Aorta (tissue), 5 donors: ENCODE measurements at regions not wholly inside any gene's neighbourhood (a gene's known extent, or its start where the extent isn't known, plus 50 kb on each side); places are given as distances from the start of the nearest gene placed in this dataset.

Experiments
- ATAC-seq: fragments of 200-7000 bp; cut with Tn5 transposase; one replicate; pipeline ENCODE4 v1.9.1; 2022; ENCODE audit warnings: moderate library complexity; ENCODE audit not compliant: low FRiP score
- DNase-seq, 2 donors: peaks; one replicate each; pipeline ENCODE4 v3.0.0-alpha.2; 2020
- H3K27ac ChIP-seq, 2 donors: one replicate each; pipeline ENCODE4 v1.5.1; 2013; ENCODE audit warnings: low read length in 2 of 2, mild to moderate bottlenecking in 2 of 2, moderate library complexity in 2 of 2, control low read depth in 1 of 2, inconsistent platforms in 1 of 2, low read depth in 1 of 2
- H3K27me3 ChIP-seq, 2 donors: one replicate each; pipeline ENCODE4 v1.6.1; 2013; ENCODE audit warnings: control low read depth in 1 of 2, low read length in 1 of 2, mild to moderate bottlenecking in 1 of 2, moderate library complexity in 1 of 2; ENCODE audit not compliant: insufficient read depth in 2 of 2, control insufficient read depth in 1 of 2
- H3K36me3 ChIP-seq, 2 donors: one replicate each; pipeline ENCODE4 v1.6.1; 2013; ENCODE audit warnings: control low read depth in 1 of 2, low read length in 1 of 2, mild to moderate bottlenecking in 1 of 2; ENCODE audit not compliant: insufficient read depth in 2 of 2, control insufficient read depth in 1 of 2
- H3K4me1 ChIP-seq, 2 donors: one replicate each; pipeline ENCODE4 v1.6.1; 2013; ENCODE audit warnings: low read length in 2 of 2, control low read depth in 1 of 2, mild to moderate bottlenecking in 1 of 2, moderate library complexity in 1 of 2; ENCODE audit not compliant: insufficient read depth in 2 of 2, control insufficient read depth in 1 of 2
- H3K4me3 ChIP-seq, 2 donors: one replicate each; pipeline ENCODE4 v1.5.1; 2013; ENCODE audit warnings: low read length in 2 of 2, control low read depth in 1 of 2, mild to moderate bottlenecking in 1 of 2
- H3K9me3 ChIP-seq: one replicate; pipeline ENCODE4 v1.6.1; 2013; ENCODE audit warnings: mild to moderate bottlenecking, low read length; ENCODE audit not compliant: control insufficient read depth
- WGBS, 2 donors: extraction: QIAGEN DNeasy Blood & Tissue Kit; methylation state at CpG; one replicate each; pipeline ENCODE4 v1.1.7; 2013; 5-methylcytosine and 5-hydroxymethylcytosine counted together
- intact Hi-C, 2 donors: fragments of 100-400 bp; cut with DNase I; formaldehyde crosslinking; loops; one replicate each; pipeline versions ENCODE4 v1.14.2 to v1.15.0; 2022
- donor health status: healthy with polysubstance abuse.
- donor health status: Bipolar disorder and iron deficiency.
- donor health status: DM: no; HTN: no; CAD: no.
- donor health status: DM: no; HTN: no; CAD: no.
- donor health status: DM: yes; HTN: yes; CAD: no.

GRCh38 chr16:61480250-61480649 is 556.0 kb downstream of the CDH8 start:
- Histone ChIP-seq H3K27me3 (no peaks in the 10 kb centered on the region), H3K36me3 (no peaks in the 10 kb centered on the region), H3K4me3 (no peak overlapping the region), H3K27ac (no peak overlapping the region), H3K9me3 (no peaks in the 10 kb centered on the region), H3K4me1 (no peaks in the 10 kb centered on the region)
- ATAC-seq, result no peak
- DNase-seq, result no peak
- intact Hi-C loops, result no loop called here
- 94 to 100% methylated on average over 1 of the region's 1 CpG for WGBS, 2 donors

- ATAC-seq, result no peak
- intact Hi-C loops, result no loop called here
Observed at GRCh38 chr16:61471737-61472136, 564.5 kb downstream of the CDH8 start.

GRCh38 chr16:61471023-61471422 is 565.2 kb downstream of the CDH8 start:
- Histone ChIP-seq H3K36me3 (no peaks in the 10 kb centered on the region), H3K27me3 (no peaks in the 10 kb centered on the region), H3K4me1 (no peaks in the 10 kb centered on the region), H3K9me3 (no peaks in the 10 kb centered on the region), H3K4me3 (no peak overlapping the region), H3K27ac (no peak overlapping the region)
- WGBS, 2 donors, result 80 to 83% methylated on average over 2 of the region's 2 CpGs
- DNase-seq, result no peak
- no peak for ATAC-seq
- intact Hi-C loops, result no loop called here

More at GRCh38 chr16:61471737-61472136, 564.5 kb downstream of the CDH8 start:
- H3K4me1 ChIP-seq, result no peaks in the 10 kb centered on the region
- H3K9me3 ChIP-seq, result no peaks in the 10 kb centered on the region
- DNase-seq, result no peak
- no peak overlapping the region for H3K27ac ChIP-seq
- no peaks in the 10 kb centered on the region for H3K36me3 ChIP-seq
- H3K27me3 ChIP-seq, result no peaks in the 10 kb centered on the region
- H3K4me3 ChIP-seq, result no peak overlapping the region

GRCh38 chr16:61465285-61465684 is 571.0 kb downstream of the CDH8 start:
- ATAC-seq (no peak), DNase-seq (no peak)
- intact Hi-C loops, result no loop called here
- Histone ChIP-seq H3K36me3 (no peaks in the 10 kb centered on the region), H3K27me3 (no peaks in the 10 kb centered on the region), H3K9me3 (no peaks in the 10 kb centered on the region), H3K4me3 (no peak overlapping the region), H3K27ac (no peak overlapping the region), H3K4me1 (no peaks in the 10 kb centered on the region)
- 70 to 80% methylated on average over 3 of the region's 3 CpGs for WGBS, 2 donors

GRCh38 chr16:61460020-61460419 is 576.2 kb downstream of the CDH8 start:
- Histone ChIP-seq H3K27ac (no peak overlapping the region), H3K27me3 (no peaks in the 10 kb centered on the region), H3K4me3 (no peak overlapping the region), H3K4me1 (no peaks in the 10 kb centered on the region), H3K36me3 (no peaks in the 10 kb centered on the region), H3K9me3 (peaks cover 3% of the 10 kb centered on the region)
- ATAC-seq (no peak), DNase-seq (no peak)
- intact Hi-C loops, result no loop called here
- 63 to 66% methylated on average over 3 of the region's 3 CpGs for WGBS, 2 donors

GRCh38 chr16:61435346-61435745 is 600.9 kb downstream of the CDH8 start:
- Histone ChIP-seq H3K4me1 (no peaks in the 10 kb centered on the region), H3K36me3 (no peaks in the 10 kb centered on the region), H3K27ac (no peak overlapping the region), H3K27me3 (no peaks in the 10 kb centered on the region), H3K4me3 (no peak overlapping the region), H3K9me3 (no peaks in the 10 kb centered on the region)
- DNase-seq, result no peak
- 3 to 5% methylated on average over 2 of the region's 2 CpGs for WGBS, 2 donors
- intact Hi-C loops, result loop anchor here in 1 of 2 donors (10.0 kb wide), 1 partner anchor 599 kb away; the partner anchor contains the start of gene CDH8
- peak; percentile 19 for ATAC-seq

GRCh38 chr16:61432421-61432820 is 603.8 kb downstream of the CDH8 start:
- ATAC-seq, result no peak
- intact Hi-C loops, result loop anchor here in 1 of 2 donors (10.0 kb wide), 1 partner anchor 602 kb away; the partner anchor contains the start of gene CDH8

GRCh38 chr16:61421111-61421510 is 615.1 kb downstream of the CDH8 start:
- 89 to 90% methylated on average over 4 of the region's 4 CpGs for WGBS, 2 donors
- Histone ChIP-seq H3K9me3 (no peaks in the 10 kb centered on the region), H3K4me1 (no peaks in the 10 kb centered on the region), H3K36me3 (no peaks in the 10 kb centered on the region), H3K27me3 (no peaks in the 10 kb centered on the region), H3K4me3 (no peak overlapping the region), H3K27ac (no peak overlapping the region)
- no peak for DNase-seq
- intact Hi-C loops, result no loop called here
- ATAC-seq, result no peak

More at GRCh38 chr16:61432421-61432820, 603.8 kb downstream of the CDH8 start:
- Histone ChIP-seq H3K27me3 (no peaks in the 10 kb centered on the region), H3K4me1 (no peaks in the 10 kb centered on the region), H3K4me3 (no peak overlapping the region), H3K27ac (no peak overlapping the region), H3K9me3 (no peaks in the 10 kb centered on the region), H3K36me3 (no peaks in the 10 kb centered on the region)
- DNase-seq, result no peak
- WGBS, 2 donors, result 16 to 17% methylated on average over 4 of the region's 4 CpGs

- DNase-seq (no peak), ATAC-seq (no peak)
- Histone ChIP-seq H3K9me3 (no peaks in the 10 kb centered on the region), H3K27me3 (no peaks in the 10 kb centered on the region), H3K4me3 (no peak overlapping the region), H3K27ac (no peak overlapping the region), H3K4me1 (no peaks in the 10 kb centered on the region), H3K36me3 (no peaks in the 10 kb centered on the region)
- intact Hi-C loops, result no loop called here
- 55 to 56% methylated on average over 2 of the region's 2 CpGs for WGBS, 2 donors
Observed at GRCh38 chr16:61419791-61420190, 616.4 kb downstream of the CDH8 start.
